ENCODE measurements at regions not wholly inside any gene's neighbourhood (a gene's known extent, or its start where the extent isn't known, plus 50 kb on each side); places are given as distances from the start of the nearest gene placed in this dataset.
A peak's percentile ranks its signal among the peaks of the same experiment; 100 is the strongest.

- TF ChIP-seq CTCF (IDR thresholded peaks at IDR 0.05; ENCODE audit: low read depth, low read length): no peak
- DNase-seq (ENCODE audit: low read depth in 2 of 2): no peak
- H3K4me3 ChIP-seq (replicated peaks in 1 of 2; ENCODE audit: low read depth in 2 of 2, low read length in 2 of 2): no peak overlapping the region
These were observed 71.9 kb upstream of the C11orf87 start for GRCh38 chr11:109350091-109350490.

- TF ChIP-seq CTCF (IDR thresholded peaks at IDR 0.05; ENCODE audit: low read depth, low read length): no peak
- DNase-seq (ENCODE audit: low read depth in 2 of 2): peak in 1 of 2 donors; percentile 25
- no peak overlapping the region for H3K4me3 ChIP-seq (replicated peaks in 1 of 2; ENCODE audit: low read depth in 2 of 2, low read length in 2 of 2)
These were observed 59.9 kb upstream of the C11orf87 start for GRCh38 chr11:109362059-109362458.

- no peak for DNase-seq (ENCODE audit: low read depth in 2 of 2)
- TF ChIP-seq CTCF (IDR thresholded peaks at IDR 0.05; ENCODE audit: low read depth, low read length): no peak
- H3K4me3 ChIP-seq (replicated peaks in 1 of 2; ENCODE audit: low read depth in 2 of 2, low read length in 2 of 2): no peak overlapping the region
These were observed 58.3 kb upstream of the C11orf87 start for GRCh38 chr11:109363682-109364081.

GRCh38 chr11:109364851-109365250 lies 57.1 kb upstream of the C11orf87 start:
- DNase-seq (ENCODE audit: low read depth in 2 of 2): no peak
- H3K4me3 ChIP-seq (replicated peaks in 1 of 2; ENCODE audit: low read depth in 2 of 2, low read length in 2 of 2): no peak overlapping the region
- TF ChIP-seq CTCF (IDR thresholded peaks at IDR 0.05; ENCODE audit: low read depth, low read length): no peak

GRCh38 chr11:109371444-109372176 lies 50.4 kb upstream of the C11orf87 start:
- peak; percentile 7 to 53 for DNase-seq (ENCODE audit: low read depth in 2 of 2)
- H3K4me3 ChIP-seq (replicated peaks in 1 of 2; ENCODE audit: low read depth in 2 of 2, low read length in 2 of 2): no peak overlapping the region
- no peak for TF ChIP-seq CTCF (IDR thresholded peaks at IDR 0.05; ENCODE audit: low read depth, low read length)

Data from cardiac fibroblast (primary cell).